ENCODE measurements at regions not wholly inside any gene's neighbourhood (a gene's known extent, or its start where the extent isn't known, plus 50 kb on each side); places are given as distances from the start of the nearest gene placed in this dataset.
"Not testable (repeated sequence)": the region's sequence is repeated elsewhere in the genome, so short reads cannot be mapped to it uniquely, and the experiment has no call there.

DNA sequence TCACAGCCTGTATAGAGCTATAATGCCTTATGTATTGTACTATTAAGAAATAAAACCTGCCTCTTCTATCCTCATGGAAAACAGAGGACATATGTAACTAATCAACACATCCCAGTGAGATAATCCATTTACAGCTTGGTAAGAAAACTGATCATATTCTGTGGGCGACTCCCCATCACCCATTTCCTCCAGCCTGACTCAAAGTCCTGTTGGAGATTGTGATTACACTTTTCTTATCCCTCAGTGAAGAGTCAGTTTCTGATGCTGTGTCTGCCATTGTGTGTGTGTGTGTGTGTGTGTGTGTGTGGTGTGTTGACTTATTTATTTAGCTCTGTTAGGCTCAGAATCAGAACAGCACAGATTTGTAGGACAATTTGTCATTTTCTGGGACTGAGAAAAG, 212.8 kb downstream of the FGF9 start:
- peak; percentile 14 for DNase-seq

DNA sequence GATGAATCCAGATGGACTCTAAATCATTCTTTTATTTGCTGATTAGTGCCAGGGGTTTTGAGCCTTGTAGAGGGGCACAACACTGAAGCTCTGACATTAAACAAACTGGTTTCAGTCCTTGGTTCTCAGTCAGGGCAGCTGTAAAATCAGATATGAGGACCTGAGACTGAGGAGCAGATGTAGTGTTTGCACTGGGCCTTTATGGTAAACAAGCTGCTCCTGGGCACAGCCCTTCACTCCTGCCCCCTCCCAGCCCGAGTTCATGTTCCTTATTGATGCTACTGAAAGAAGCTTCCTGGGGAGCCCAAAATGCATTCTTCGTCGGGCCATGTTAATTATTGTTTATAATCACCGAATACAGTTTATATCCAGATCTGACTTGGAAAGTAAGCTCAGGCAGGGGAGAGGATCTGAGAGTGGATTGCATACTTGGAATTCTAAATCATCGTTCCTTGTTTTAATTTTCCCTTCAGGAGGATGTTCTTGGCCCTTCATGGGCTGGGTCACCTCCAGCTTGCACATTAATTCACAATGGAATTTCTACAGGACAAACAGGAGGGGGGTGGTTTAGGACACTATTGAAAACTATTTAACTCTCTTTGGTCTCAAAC, 213.5 kb downstream of the FGF9 start:
- DNase-seq: peak; percentile 89

DNA sequence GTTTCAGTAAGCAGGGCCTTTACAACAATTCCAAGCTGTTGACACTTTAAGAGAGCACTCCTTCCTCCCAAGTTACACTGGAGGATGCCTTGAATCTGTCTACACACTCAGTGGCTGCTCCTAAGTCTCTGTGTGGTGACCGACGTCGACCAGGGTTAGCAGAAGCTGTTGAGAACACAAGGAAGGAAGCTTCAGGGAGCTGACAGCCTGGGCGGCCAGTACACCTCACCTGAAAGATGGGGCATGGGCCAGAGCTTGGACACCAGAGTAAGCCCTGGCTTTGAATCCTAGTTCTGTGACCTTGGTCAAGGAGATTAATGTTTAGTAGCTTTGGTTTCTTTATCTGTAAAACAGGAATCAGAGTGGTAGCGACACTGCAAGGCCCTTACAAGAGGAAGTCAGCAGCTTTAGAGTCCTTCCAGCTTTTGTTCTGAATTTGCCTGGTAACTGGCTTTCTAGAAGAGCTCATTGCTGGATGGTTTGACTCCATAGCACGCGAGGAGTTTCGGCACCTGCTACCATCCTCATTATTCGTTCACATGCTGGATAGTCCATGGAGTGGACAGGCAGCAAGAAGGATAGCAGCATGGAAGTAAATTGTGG, 214.2 kb downstream of the FGF9 start:
- peak; percentile 44 for DNase-seq

DNA sequence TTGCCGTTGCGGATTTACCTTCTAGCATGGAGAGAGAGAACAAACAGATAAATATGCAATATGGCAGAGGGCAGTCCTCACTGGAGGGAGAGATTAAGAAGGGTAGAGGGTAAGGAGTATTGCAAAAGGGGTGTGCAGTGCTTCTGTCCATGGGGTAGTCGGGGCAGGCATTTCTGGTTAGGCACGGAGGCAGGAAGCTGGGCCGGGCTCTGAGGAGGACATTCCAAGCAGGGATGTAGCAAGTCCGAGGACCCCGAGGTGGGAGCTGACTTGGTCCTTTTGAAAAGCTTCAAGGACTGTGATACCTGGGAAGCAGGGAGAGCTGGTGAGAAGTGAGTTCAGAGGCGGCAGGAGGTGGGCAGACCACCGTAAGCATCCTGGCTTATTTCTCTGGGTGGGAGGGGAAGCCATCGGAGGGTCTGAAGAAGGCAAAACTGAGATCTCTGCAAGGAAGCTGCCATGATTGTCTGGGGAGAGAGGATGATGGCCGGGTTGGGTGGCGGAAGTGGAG, 214.9 kb downstream of the FGF9 start:
- no peak for DNase-seq

DNA sequence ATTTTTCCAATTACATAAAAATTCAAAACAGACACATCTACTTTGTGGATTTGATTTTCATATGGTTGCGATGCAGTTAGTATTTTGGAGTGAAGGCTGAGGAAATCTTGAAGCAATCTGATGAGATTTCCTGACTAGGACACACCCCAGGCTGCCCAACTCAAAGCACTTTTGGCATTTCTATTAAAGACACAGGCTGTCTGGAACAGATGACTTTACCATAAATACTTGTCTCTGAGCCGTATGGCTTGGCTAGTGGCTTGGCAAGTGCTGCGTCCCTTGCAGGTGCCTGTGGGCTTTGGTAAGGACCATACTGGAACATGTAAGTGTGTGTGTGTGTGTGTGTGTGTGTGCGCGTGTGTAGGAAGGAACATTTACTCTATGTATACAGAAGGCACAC, 218.8 kb downstream of the FGF9 start:
- no peak for DNase-seq

DNA sequence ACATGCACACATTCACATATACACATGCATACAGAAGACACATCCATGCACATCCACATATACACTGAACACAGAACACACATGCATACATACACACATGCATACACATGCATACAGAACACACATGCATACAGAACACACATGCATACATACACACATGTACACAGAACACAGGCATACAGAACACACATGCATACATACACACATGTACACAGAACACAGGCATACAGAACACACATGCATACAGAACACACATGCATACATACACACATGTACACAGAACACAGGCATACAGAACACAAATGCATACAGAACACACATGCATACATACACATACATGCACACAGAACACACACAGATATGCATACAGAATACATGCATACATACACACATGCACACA, 219.3 kb downstream of the FGF9 start:
- not testable (repeated sequence) for DNase-seq

DNA sequence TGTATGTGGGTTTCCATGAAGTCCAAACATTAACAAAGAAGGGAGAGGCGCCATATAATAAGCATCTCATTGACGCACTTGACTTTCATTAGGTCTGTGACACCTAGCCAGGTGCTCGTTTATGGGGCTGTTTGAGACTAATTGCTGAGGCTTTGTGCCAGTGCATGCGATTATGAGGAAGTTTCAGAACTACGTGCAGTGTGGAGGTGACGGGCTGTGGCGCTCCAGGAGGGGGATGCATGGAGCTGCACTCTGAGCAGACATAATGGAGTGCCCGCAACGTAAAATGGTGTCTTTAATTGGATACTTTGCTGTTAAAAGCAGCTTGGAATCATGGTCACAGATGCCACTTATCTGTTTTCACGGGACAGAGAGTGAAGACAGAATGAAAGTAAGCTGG, 223.2 kb downstream of the FGF9 start:
- DNase-seq: no peak

DNA sequence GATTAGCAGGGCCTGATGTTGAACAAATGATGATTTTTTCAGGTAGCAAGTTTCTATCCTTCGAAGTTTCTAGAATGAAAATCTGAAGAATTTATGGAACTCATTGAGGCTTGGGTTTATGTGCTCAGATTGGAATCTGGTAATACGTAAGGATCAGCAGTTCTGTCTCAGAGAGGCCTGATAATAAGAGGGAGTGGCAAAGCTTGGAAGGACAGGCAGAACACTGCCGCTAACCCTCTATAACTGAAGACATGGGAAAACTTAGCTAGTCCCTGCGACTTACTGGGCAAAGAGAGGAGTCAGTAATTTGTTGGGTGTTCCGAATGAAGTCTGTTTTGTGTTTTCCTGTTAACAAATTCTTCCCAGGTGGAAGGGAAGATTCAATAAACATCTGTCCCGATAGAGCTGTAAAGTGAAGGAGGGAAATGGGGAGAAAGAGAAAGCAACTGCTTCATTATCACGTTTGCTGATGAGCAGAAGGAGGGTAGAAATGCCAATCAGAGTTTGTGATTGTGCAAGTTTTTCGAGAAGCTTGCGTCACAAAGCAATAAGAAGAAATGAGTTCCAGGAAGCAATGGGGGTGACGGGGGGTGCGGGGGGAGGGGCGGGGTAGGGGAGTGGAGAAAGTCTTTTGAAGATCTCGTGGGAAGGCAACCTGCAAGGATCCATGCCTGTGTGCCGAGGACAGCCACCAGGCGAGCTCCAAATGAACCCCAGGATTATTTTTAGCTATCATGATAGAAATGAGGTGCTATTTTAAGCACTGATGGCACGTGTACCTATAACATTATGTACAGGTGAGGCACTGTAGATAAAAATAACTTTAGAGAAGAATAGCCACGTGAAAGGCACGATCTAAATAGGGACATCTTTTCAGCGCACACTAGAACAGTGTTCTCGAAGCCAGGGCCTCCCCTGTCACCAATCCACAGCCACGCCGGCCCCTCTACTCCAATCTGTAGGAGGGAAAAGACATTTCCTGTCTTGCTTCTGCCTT, 224.1 kb downstream of the FGF9 start:
- no peak for DNase-seq

DNA sequence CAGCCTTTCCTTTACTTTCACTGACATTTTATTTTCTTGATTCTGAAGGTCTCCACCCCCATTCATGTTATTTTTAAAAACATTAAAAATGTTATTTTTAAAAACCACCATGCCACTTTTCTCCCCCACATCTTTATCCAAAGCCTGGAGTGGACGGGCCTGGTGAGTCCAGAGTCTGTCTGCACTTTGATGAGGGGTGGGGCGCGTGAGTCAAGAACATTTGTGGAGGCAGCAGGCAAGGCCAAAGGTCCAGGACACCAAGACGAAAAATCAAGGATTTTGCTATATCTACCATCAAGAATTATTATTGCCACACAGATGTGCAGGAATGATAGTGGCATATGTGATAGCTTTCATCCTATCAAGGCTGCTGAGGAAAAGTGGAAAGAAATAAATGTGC, 224.9 kb downstream of the FGF9 start:
- DNase-seq: no peak

DNA sequence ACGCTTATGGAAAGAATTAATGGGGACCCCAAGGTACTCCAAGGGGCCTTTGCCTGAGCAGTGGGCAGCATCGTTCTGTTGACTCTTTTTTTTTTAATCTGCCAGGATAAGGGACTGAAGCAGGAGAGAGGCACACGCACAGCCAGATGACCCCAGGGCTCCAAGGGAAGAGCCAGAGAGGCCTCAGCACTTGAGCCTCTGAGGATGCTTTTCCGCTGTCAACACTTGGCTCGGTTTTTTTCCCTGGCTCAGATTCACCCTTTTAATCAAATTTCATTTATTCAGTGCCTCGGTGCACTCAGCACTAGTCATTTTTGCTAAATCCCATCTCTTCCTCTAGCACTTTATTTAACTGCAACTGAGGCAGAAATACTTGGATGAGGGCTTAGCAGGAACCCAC, 226.3 kb downstream of the FGF9 start:
- DNase-seq: no peak

DNA sequence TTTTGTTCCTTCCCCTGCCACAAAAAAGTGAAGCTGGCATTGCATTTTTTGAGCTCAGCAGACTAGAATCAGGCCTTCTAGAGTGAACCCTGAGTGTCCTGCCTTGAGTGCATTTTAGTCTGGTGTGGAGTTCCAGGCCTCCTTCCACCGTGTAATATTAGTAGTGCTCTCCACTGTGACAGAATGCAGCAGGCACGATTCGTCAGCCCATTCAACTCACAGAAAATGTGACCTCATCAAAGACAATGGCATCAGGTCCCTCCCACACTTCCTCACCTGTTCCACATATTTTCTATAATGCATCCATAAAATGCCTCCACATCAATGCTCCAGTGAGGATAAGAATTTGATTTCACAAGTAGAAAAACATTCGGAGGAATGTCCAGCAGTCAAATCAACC, 227.6 kb downstream of the FGF9 start:
- no peak for DNase-seq

DNA sequence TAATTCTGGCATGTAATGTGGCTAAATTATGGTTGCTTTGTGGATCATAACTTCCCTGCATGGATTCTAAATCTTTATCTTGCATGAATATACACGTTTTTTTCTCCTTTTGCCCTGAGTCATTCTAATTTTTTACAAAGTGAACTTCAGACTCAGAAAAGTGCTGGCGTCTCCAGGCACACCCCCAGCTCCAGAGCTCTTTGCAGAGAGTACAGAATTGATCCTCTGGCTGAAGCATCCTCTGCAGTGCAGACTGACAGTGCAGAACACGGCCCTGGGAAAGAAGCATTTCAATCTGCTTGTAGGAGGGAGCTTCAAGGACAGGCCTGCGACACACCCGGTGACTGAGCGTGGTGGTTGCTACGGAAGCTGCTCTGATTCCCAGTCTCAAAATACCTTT, 228.1 kb downstream of the FGF9 start:
- no peak for DNase-seq

DNA sequence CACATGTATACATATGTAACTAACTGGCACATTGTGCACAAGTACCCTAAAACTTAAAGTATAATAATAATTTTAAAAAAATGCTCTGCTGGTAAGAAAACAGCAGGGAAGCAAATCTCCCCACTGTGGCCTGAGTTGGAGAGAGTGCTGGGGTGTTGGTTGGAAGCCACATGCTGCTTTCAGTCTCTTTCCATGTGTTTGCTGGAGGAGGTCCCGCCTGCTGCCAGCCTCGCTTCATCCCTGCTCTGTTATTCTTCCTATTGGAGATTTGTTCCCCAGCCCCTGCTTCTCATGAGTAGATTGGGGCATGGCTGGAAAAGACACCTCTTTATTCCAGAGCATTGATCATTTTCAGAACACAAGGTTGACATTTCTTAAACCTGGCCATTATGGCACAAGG, 230.5 kb downstream of the FGF9 start:
- DNase-seq: no peak

DNA sequence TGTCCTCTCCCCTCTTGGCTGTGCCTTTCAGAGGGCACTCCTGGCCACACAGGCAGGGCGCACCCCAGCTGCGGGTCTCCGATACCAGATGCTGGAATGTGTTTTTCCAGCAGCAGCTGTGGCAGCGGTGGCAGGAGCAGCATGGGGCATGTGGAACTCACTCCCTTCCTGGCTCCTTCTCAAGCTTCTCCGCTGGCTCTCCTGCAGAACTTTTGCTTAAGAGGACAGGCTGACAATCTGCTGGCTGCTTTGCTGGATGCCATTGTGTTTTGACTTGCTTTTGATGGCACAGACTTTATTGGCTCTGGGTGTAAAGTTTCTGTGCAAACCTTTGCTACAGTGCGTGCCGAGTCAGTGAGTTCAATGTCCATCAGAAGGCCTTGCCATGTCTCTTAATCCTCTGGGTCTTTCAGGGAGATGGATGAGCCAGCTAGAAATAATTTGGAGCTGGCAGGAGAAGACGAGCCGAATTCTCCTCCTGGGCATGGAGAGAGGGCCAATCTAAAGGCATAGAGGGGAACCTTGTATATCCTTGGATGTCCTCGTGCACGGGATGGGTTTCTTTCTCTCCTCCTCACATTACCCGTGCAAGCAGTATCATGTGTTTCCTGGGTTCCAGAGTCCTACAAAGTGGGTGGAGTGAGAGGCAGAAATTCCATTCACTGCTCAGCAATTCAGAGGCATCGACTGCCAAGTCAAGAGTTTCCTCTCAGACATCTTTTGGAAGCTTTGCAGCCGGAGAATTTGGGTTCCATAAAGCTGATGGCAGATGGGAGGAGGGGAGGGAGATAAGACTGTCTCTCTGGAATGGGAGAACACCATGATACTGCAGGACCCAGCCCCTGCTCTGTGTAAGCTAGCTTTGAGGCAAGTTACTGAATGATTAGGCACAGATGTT, 231.2 kb downstream of the FGF9 start:
- no peak for DNase-seq

DNA sequence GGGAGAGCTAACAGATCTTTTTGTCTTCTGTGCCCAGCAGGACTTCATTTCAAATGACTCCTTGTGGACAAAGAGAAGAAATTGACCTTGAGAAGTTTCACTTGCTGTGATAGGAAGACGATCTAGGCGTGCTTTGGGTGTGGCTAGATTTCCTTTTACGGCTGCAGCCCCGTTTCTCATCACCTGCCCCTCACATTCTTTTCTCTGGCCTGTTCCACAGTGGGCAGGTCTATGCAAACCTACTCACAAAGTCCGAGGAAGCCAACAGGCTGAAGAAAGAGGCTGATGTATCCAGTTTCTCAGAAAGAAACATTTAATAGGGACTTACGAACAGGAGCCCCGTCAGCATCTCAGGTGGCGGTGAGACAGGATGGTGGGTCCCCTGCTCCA, 231.8 kb downstream of the FGF9 start:
- no peak for DNase-seq

DNA sequence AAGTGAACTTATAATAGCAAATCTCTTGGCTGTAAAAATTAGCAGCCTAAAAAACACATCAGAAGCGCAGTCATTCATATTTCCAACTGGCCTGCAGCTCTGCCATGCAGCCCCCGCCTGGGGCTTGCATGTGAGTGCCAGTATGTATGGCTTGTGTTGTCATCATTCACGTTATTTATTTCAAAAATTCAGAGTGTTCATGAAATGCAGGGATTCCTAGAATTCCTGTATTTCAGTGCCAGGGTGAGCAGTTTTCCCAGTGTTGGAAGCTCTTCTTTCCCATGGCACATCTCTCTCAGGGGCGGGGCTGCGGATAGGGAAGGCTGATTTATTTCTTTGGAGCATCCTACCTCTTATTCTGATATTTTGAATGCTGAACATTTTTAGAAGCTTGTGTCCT, 234.6 kb downstream of the FGF9 start:
- no peak for DNase-seq

DNA sequence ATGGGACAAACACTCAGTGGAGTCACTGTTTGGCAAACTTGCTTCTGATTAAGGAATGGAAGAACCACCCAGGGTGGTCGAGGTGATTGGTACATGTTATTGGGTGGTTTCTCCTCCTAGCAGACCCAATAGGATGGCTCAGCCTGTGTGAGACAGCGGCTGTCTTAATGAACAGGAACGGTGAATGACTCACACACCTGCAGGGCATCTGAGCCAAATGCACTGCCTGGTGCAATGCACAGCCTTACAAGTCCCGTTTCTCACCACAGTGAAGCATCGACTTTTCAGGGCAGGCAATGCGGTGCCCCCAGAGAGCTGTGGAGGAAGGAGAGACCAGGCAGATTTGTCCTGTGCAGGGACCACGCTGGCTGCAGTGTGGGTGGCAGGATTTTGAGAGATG, 238.5 kb downstream of the FGF9 start:
- no peak for DNase-seq

DNA sequence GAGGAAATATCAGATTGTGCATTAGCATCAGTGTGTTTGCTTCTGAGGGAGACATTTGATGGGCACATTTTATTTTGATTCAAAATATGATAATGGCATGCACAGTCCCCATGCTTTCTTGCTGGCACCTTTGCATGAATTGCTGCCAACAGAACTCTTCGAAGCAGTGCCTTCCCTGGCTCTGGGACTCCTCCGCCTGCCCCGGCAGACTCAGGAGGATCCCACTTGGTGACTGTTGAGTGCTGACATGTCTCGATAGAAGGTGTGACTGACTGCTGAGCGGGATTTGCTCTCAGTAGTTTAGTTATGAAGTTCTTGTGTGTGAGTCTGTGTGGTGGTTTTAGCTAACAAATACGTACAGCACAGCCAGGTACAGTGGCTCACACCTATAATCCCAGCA, 239.7 kb downstream of the FGF9 start:
- DNase-seq: no peak

DNA sequence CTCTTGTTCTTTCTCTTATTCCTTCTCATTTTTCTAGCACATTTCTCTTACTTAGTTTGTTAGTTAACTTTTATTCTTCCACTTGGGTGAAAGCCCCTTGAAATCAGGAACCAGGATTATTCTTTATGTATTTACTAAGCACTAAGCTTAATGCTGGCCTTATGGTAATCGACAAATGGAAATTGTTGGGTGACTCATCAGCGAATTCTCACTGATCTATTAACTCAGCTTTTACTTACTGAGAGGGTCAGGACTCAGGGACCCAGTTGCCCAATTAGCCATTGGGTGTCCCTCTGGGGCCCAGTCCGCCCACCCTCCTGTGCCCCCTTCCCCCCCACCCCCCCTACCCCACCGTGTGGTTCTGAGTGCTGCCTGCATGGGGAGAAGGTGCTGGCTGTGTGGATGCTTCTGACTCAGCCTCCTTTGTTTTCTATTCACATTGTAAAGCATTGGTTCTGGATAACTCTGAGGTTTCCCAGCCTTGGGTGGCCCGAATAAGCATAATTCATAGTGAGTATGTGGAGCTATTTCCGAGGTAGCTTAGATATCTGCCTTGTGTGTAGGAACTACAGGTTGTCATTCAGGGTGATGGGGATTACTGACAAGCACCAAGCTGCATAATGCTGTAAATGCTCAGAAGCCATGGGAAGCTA, 240.9 kb downstream of the FGF9 start:
- no peak for DNase-seq

DNA sequence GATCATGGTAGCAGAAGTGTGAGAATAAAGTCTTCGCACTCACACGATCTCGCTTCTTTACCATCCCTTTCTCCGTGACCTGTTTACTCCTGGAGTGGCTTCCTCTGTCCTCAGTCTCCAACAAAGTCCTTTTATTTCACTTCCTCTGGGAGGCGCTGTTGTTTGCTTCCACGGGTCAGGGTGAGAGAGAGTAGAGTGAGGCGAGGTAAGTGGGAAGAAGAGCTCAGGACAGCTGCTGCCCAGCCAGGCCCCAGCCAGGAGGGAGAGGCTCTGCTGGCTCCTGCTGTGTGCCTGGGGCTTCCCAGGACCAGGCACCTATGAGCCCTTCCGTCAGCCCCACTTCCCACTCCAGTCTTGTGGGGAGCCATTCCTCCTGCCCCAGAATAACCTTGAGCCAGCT, 242.1 kb downstream of the FGF9 start:
- DNase-seq: peak; percentile 27

DNA sequence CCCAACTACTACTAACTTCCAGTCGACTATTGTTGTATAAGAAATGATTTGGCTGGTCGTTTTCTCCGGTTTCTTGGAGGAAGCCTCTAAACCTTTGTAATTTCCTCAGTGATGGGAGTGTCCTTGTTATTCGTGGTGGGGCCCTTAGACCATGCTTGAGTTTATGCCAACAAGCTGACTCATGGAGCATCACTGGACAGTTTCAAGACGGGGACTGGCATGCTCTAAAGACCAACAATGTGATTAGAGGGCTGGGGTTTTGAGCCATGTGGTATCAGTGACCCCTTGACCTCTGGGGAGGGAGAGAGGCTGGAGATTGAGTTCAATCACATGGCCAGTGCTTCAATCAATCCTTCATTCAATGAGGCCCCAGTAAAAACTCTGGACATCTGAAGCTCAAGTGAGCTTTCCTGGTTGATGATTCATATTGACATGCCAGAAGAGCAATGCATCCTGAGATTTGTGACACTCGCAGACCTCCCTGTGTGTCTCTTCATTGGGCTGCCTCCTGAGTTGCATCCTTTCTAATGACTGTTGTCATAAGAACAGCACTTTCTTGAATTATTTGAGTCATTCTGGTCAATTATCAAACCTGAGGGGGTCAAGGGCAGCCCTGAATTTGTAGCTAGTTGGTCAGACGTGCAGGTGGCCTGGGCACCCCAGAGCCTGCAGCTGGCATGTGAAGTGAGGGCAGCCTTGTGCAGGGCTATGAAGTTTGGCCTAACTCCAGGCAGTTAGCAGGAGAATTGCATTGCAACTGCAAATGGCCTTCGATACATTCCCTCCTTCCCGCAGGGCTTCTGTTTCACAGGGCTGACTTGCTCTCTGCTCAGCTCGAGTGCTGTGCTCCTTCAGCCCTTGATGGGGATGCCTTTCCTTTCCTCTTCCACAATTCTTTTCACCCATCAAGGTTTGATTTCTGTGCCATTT, 246.5 kb downstream of the FGF9 start:
- DNase-seq: no peak
